ENCODE measurements at regions not wholly inside any gene's neighbourhood (a gene's known extent, or its start where the extent isn't known, plus 50 kb on each side); places are given as distances from the start of the nearest gene placed in this dataset.

- Histone ChIP-seq H3K4me1 (ENCODE audit: control insufficient read depth, insufficient read depth, low read length) (peaks cover 14% of the 10 kb centered on the region), H3K9me3 (ENCODE audit: control insufficient read depth, insufficient read depth, low read depth, low read length) (no peaks in the 10 kb centered on the region), H3K27ac (ENCODE audit: low read length) (no peak overlapping the region), H3K36me3 (ENCODE audit: control insufficient read depth, insufficient read depth, low read length) (peaks cover 5% of the 10 kb centered on the region; the same call in 1 of the 2 replicates), H3K27me3 (ENCODE audit: control insufficient read depth, insufficient read depth, low read length) (no peaks in the 10 kb centered on the region), H3K4me3 (ENCODE audit: low read depth in 2 of 2, low read length in 2 of 2) (no peak overlapping the region)
- ATAC-seq = no peak
- CTCF ChIA-PET = no interaction called here
- TF ChIP-seq TCF7L2 (IDR thresholded peaks at IDR 0.05; ENCODE audit: low read depth, low read length) (no peak), REST (IDR thresholded peaks at IDR 0.05; ENCODE audit: insufficient read depth in 1 of 2, low read depth in 2 of 2, low read length in 1 of 2) (no peak), CTCF (IDR thresholded peaks at IDR 0.05) (no peak), SIN3A (IDR thresholded peaks at IDR 0.05; ENCODE audit: borderline replicate concordance, insufficient read depth, low read depth, low read length) (no peak)
- no peak for DNase-seq (ENCODE audit: low read depth, low spot score)
- POLR2A ChIA-PET = interaction anchor here (0.6 kb wide), 1 partner anchor 31 kb away, joined by 6 read pairs; no protein-coding TSS in a partner anchor
- in situ Hi-C loops (cut with HindIII; ENCODE audit: low pct_unique_long_range_greater_than_20kb, low sequenced_read_pairs) (no loop called here), intact Hi-C loops (cut with micrococcal nuclease; ENCODE audit: unreplicated experiment) (no loop called here)
- no TSS peak for BruUV-seq (replicated peaks)
Observed at GRCh38 chr3:72442759-72443158, 405.5 kb downstream of the SHQ1 start.

DNA sequence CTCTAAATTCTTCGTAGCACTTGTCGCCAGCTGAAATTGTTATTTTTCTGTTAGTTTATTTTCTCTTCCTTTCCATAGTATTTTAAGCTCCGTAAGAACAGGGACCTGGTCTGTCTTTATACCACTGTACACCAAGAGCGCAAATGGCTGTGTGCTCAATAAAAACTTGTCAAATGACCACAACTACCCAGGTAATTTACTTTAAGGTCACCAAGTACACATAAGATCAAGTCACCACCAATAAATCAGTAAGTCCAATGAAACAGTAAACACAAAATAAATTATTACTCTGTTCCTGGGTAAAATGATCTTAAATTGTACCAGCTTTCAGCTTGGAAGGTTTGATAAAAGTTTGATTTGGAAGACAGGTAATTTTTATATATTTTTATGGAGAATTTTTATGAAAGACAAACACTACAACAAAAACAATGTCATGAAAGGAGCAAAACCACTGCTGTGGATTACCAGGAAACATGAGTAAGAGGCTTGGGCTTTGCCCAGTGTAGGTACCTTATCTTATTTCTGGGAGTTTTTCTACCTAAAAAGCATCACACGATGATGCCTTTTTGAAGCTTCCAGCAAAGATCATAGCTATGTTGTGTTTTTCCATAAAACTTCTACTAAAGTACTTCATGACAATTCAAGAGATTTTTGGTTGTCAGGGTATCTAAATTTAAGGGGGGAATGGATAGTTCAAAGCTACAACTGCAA, 406.8 kb downstream of the SHQ1 start:
- no peaks in the 10 kb centered on the region for H3K27me3 ChIP-seq (ENCODE audit: control insufficient read depth, insufficient read depth, low read length)
- no peaks in the 10 kb centered on the region for H3K9me3 ChIP-seq (ENCODE audit: control insufficient read depth, insufficient read depth, low read depth, low read length)
- H3K27ac ChIP-seq (ENCODE audit: low read length) = no peak overlapping the region
- peaks cover 14% of the 10 kb centered on the region for H3K4me1 ChIP-seq (ENCODE audit: control insufficient read depth, insufficient read depth, low read length)
- intact Hi-C loops (cut with micrococcal nuclease; ENCODE audit: unreplicated experiment) (no loop called here), in situ Hi-C loops (cut with HindIII; ENCODE audit: low pct_unique_long_range_greater_than_20kb, low sequenced_read_pairs) (no loop called here)
- no TSS peak for BruUV-seq (replicated peaks)
- ATAC-seq (no peak), DNase-seq (ENCODE audit: low read depth, low spot score) (no peak)
- no peak for TF ChIP-seq CTCF (IDR thresholded peaks at IDR 0.05)
- TF ChIP-seq REST (IDR thresholded peaks at IDR 0.05; ENCODE audit: insufficient read depth in 1 of 2, low read depth in 2 of 2, low read length in 1 of 2) = no peak
- no peak for TF ChIP-seq SIN3A (IDR thresholded peaks at IDR 0.05; ENCODE audit: borderline replicate concordance, insufficient read depth, low read depth, low read length)
- TF ChIP-seq POLR2AphosphoS5 (IDR thresholded peaks at IDR 0.05; ENCODE audit: low read depth, low read length) = no peak
- no peak for TF ChIP-seq TCF7L2 (IDR thresholded peaks at IDR 0.05; ENCODE audit: low read depth, low read length)
- H3K36me3 ChIP-seq (ENCODE audit: control insufficient read depth, insufficient read depth, low read length) = peaks cover 4% of the 10 kb centered on the region; the same call in 1 of the 2 replicates
- POLR2A ChIA-PET = no interaction called here
- H3K4me3 ChIP-seq (ENCODE audit: low read depth in 2 of 2, low read length in 2 of 2) = no peak overlapping the region
- CTCF ChIA-PET = no interaction called here
